ENCODE measurements at regions not wholly inside any gene's neighbourhood (a gene's known extent, or its start where the extent isn't known, plus 50 kb on each side); places are given as distances from the start of the nearest gene placed in this dataset.

GRCh38 chr6:209432-210103 lies 82.7 kb upstream of the DUSP22 start:
- no peak for DNase-seq (ENCODE audit: low read depth)

- no peak for DNase-seq (ENCODE audit: low read depth)
Observed at GRCh38 chr6:210104-210456, 82.2 kb upstream of the DUSP22 start.

- DNase-seq (ENCODE audit: low read depth): no peak
Observed at GRCh38 chr6:210778-211374, 81.4 kb upstream of the DUSP22 start.

GRCh38 chr6:211871-212497 lies 80.3 kb upstream of the DUSP22 start:
- no peak for DNase-seq (ENCODE audit: low read depth)

- DNase-seq (ENCODE audit: low read depth): no peak
Observed at GRCh38 chr6:213284-213683, 79.0 kb upstream of the DUSP22 start.

- no peak for DNase-seq (ENCODE audit: low read depth)
Observed at GRCh38 chr6:214428-214827, 77.9 kb upstream of the DUSP22 start.

GRCh38 chr6:215335-216034 lies 76.8 kb upstream of the DUSP22 start:
- peak; percentile 50 for DNase-seq (ENCODE audit: low read depth)

GRCh38 chr6:217048-217659 lies 75.1 kb upstream of the DUSP22 start:
- no peak for DNase-seq (ENCODE audit: low read depth)

- no peak for DNase-seq (ENCODE audit: low read depth)
Observed at GRCh38 chr6:218153-219018, 73.9 kb upstream of the DUSP22 start.

GRCh38 chr6:219019-219570 lies 73.2 kb upstream of the DUSP22 start:
- no peak for DNase-seq (ENCODE audit: low read depth)

GRCh38 chr6:219641-220198 lies 72.6 kb upstream of the DUSP22 start:
- DNase-seq (ENCODE audit: low read depth): peak; percentile 59

- no peak for DNase-seq (ENCODE audit: low read depth)
Observed at GRCh38 chr6:220312-220711, 72.0 kb upstream of the DUSP22 start.

- DNase-seq (ENCODE audit: low read depth): peak; percentile 34
Observed at GRCh38 chr6:220721-221475, 71.4 kb upstream of the DUSP22 start.

- peak; percentile 52 for DNase-seq (ENCODE audit: low read depth)
Observed at GRCh38 chr6:221531-222349, 70.5 kb upstream of the DUSP22 start.

- no peak for DNase-seq (ENCODE audit: low read depth)
Observed at GRCh38 chr6:222468-222867, 69.8 kb upstream of the DUSP22 start.

GRCh38 chr6:223136-223535 lies 69.2 kb upstream of the DUSP22 start:
- no peak for DNase-seq (ENCODE audit: low read depth)

- DNase-seq (ENCODE audit: low read depth): peak; percentile 57
Observed at GRCh38 chr6:223763-224162, 68.5 kb upstream of the DUSP22 start.

- no peak for DNase-seq (ENCODE audit: low read depth)
Observed at GRCh38 chr6:224350-224749, 67.9 kb upstream of the DUSP22 start.

All from LHCN-M2 (cell line).